NT2/D1 (cell line): ENCODE measurements at regions not wholly inside any gene's neighbourhood (a gene's known extent, or its start where the extent isn't known, plus 50 kb on each side); places are given as distances from the start of the nearest gene placed in this dataset.

Experiments used
- DNase-seq: peaks from one replicate; pipeline ENCODE4 v3.0.0-alpha.2; 2011; ENCODE audit warnings: low read depth, low spot score
- H3K27me3 ChIP-seq: 2 replicates; pipeline ENCODE4 v1.6.0; 2011; ENCODE audit warnings: mild to moderate bottlenecking; ENCODE audit not compliant: insufficient read length, insufficient read depth
- H3K36me3 ChIP-seq: 2 replicates; pipeline ENCODE4 v1.6.1; 2011; ENCODE audit warnings: mild to moderate bottlenecking, low read length, mixed read lengths; ENCODE audit not compliant: insufficient read depth, insufficient read length
- H3K4me1 ChIP-seq: 2 replicates; pipeline ENCODE4 v1.5.1; 2011; ENCODE audit not compliant: insufficient read depth, insufficient read length
- H3K4me3 ChIP-seq: 2 replicates; pipeline ENCODE4 v1.5.1; 2011; ENCODE audit warnings: low read depth; ENCODE audit not compliant: insufficient read length
- H3K9ac ChIP-seq: 2 replicates; pipeline ENCODE4 v1.6.0; 2011; ENCODE audit warnings: low read depth; ENCODE audit not compliant: insufficient read length
- H3K9me3 ChIP-seq: 2 replicates; pipeline ENCODE4 v1.5.1; 2011; ENCODE audit warnings: mild to moderate bottlenecking, low read length; ENCODE audit not compliant: insufficient read depth
- SUZ12 ChIP-seq: IDR thresholded peaks from 2 replicates; pipeline ENCODE4 v1.6.1; 2011; ENCODE audit not compliant: insufficient read length, insufficient read depth; ENCODE audit errors: extremely low read depth
- YY1 ChIP-seq: IDR thresholded peaks from 2 replicates; pipeline ENCODE4 v1.6.1; 2011; ENCODE audit not compliant: insufficient read length, insufficient read depth
- ZNF274 ChIP-seq: IDR thresholded peaks from 2 replicates; pipeline ENCODE4 v1.6.1; 2011; ENCODE audit warnings: mild to moderate bottlenecking, low read depth, low read length

GRCh38 chr2:155871940-155872339, 460.6 kb downstream of the NR4A2 start:
- Histone ChIP-seq H3K9ac (no peak overlapping the region), H3K36me3 (no peaks in the 10 kb centered on the region), H3K4me1 (no peaks in the 10 kb centered on the region), H3K9me3 (no peaks in the 10 kb centered on the region), H3K4me3 (no peak overlapping the region), H3K27me3 (no peaks in the 10 kb centered on the region)
- TF ChIP-seq SUZ12 (no peak), YY1 (no peak), ZNF274 (no peak)
- DNase-seq = no peak

- Histone ChIP-seq H3K27me3 (no peaks in the 10 kb centered on the region), H3K9ac (no peak overlapping the region), H3K4me3 (no peak overlapping the region), H3K9me3 (no peaks in the 10 kb centered on the region), H3K4me1 (no peaks in the 10 kb centered on the region), H3K36me3 (no peaks in the 10 kb centered on the region)
- TF ChIP-seq YY1 (no peak), SUZ12 (no peak), ZNF274 (no peak)
- DNase-seq = no peak
These were observed 465.0 kb downstream of the NR4A2 start for GRCh38 chr2:155867564-155867963.

- no peaks in the 10 kb centered on the region for H3K36me3 ChIP-seq
- DNase-seq = no peak
- TF ChIP-seq SUZ12 (no peak), ZNF274 (no peak), YY1 (no peak)
These were observed 466.0 kb downstream of the NR4A2 start for GRCh38 chr2:155866477-155866876.

GRCh38 chr2:155852156-155852555, 480.4 kb downstream of the NR4A2 start:
- no peaks in the 10 kb centered on the region for H3K4me1 ChIP-seq
- H3K9ac ChIP-seq = no peak overlapping the region
- no peaks in the 10 kb centered on the region for H3K9me3 ChIP-seq
- DNase-seq = no peak
- no peaks in the 10 kb centered on the region for H3K27me3 ChIP-seq
- H3K4me3 ChIP-seq = no peak overlapping the region
- H3K36me3 ChIP-seq = no peaks in the 10 kb centered on the region
- no peak for TF ChIP-seq ZNF274
- TF ChIP-seq YY1 = no peak
- no peak for TF ChIP-seq SUZ12

More at GRCh38 chr2:155866477-155866876, 466.0 kb downstream of the NR4A2 start:
- Histone ChIP-seq H3K9me3 (no peaks in the 10 kb centered on the region), H3K9ac (no peak overlapping the region), H3K4me1 (no peaks in the 10 kb centered on the region), H3K27me3 (no peaks in the 10 kb centered on the region), H3K4me3 (no peak overlapping the region)

GRCh38 chr2:155846259-155846658, 486.3 kb downstream of the NR4A2 start:
- Histone ChIP-seq H3K36me3 (no peaks in the 10 kb centered on the region), H3K9ac (no peak overlapping the region), H3K27me3 (no peaks in the 10 kb centered on the region), H3K9me3 (no peaks in the 10 kb centered on the region), H3K4me1 (no peaks in the 10 kb centered on the region), H3K4me3 (no peak overlapping the region)
- TF ChIP-seq ZNF274 (no peak), YY1 (no peak), SUZ12 (no peak)
- no peak for DNase-seq

- no peak overlapping the region for H3K4me3 ChIP-seq
- TF ChIP-seq ZNF274 (no peak), YY1 (no peak), SUZ12 (no peak)
- no peaks in the 10 kb centered on the region for H3K27me3 ChIP-seq
- DNase-seq = no peak
- H3K36me3 ChIP-seq = no peaks in the 10 kb centered on the region
- no peaks in the 10 kb centered on the region for H3K9me3 ChIP-seq
- H3K4me1 ChIP-seq = no peaks in the 10 kb centered on the region
- no peak overlapping the region for H3K9ac ChIP-seq
These were observed 488.1 kb downstream of the NR4A2 start for GRCh38 chr2:155844461-155844860.

- TF ChIP-seq ZNF274 (no peak), SUZ12 (no peak), YY1 (no peak)
- H3K4me3 ChIP-seq = no peak overlapping the region
These were observed 490.4 kb downstream of the NR4A2 start for GRCh38 chr2:155842103-155842502.

GRCh38 chr2:155841442-155841841, 491.1 kb downstream of the NR4A2 start:
- H3K9me3 ChIP-seq = no peaks in the 10 kb centered on the region
- no peaks in the 10 kb centered on the region for H3K4me1 ChIP-seq
- H3K4me3 ChIP-seq = no peak overlapping the region
- TF ChIP-seq SUZ12 = no peak
- TF ChIP-seq YY1 = no peak
- TF ChIP-seq ZNF274 = no peak
- H3K36me3 ChIP-seq = no peaks in the 10 kb centered on the region
- no peak overlapping the region for H3K9ac ChIP-seq
- DNase-seq = no peak
- no peaks in the 10 kb centered on the region for H3K27me3 ChIP-seq

More at GRCh38 chr2:155842103-155842502, 490.4 kb downstream of the NR4A2 start:
- no peaks in the 10 kb centered on the region for H3K4me1 ChIP-seq
- H3K9ac ChIP-seq = no peak overlapping the region
- no peaks in the 10 kb centered on the region for H3K9me3 ChIP-seq
- H3K36me3 ChIP-seq = no peaks in the 10 kb centered on the region
- no peak for DNase-seq
- no peaks in the 10 kb centered on the region for H3K27me3 ChIP-seq
